HG03442 (cell line): ENCODE measurements at regions not wholly inside any gene's neighbourhood (a gene's known extent, or its start where the extent isn't known, plus 50 kb on each side); places are given as distances from the start of the nearest gene placed in this dataset.
A peak's percentile ranks its signal among the peaks of the same experiment; 100 is the strongest.
"Not testable (repeated sequence)": the region's sequence is repeated elsewhere in the genome, so short reads cannot be mapped to it uniquely, and the experiment has no call there.

Experiments
- ATAC-seq: cut with Tn5 transposase; IDR thresholded peaks from one replicate; pipeline ENCODE4 v1.9.1; 2021; ENCODE audit warnings: mild to moderate bottlenecking, moderate library complexity; ENCODE audit not compliant: unreplicated experiment

GRCh38 chr5:110869927-110870326, 131.1 kb downstream of the SLC25A46 start:
- no peak for ATAC-seq

GRCh38 chr5:110872200-110872599, 133.4 kb downstream of the SLC25A46 start:
- ATAC-seq: no peak

DNA sequence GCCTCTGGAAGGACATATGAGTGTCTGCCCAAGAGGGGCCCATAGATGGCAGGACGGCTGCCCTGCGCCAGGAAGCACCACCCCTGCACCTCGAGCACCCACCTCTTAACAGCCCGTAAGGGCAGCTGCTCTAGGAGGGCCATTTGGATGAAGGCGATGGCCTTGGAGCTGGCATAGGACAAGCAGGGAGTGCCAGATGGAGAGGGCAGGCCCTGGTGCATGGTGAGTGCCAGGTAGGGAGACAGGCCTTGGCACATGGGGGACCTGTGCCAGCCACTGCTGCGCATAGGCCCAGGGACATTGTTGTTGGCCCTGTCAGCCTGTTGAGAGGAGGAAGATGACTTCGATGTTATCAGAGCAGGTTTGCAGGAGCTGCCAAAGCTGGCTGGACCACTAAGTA, 134.2 kb downstream of the SLC25A46 start:
- ATAC-seq: no peak

DNA sequence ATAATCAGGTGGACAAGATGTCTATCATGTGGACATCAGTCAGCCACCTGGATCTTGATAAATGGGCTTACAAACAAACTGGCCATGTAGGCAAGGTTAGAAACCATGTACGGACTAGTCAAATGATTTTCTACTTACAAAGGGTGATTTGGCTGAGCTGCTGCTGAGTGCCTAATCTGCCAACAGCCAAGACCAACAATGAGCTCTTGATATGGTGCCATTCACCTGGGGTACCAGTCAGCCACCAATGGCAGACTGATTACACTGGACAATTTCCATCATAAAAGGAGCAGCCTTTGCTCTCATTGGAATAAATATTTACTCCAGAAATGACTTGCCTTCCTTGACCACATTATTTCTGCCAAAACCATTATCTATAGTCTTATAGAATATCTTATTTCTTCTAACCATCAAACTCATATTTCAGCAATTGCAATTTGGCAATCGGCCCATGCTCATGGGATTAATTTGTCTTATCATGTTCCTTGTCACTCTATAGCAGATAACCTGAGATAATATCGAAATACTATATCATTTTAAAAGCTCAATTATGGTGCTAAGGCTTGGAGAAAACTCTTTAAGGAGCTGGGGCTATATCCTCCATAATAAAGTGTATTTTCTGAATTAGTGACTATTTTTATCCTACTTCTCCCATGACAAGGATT, 135.1 kb downstream of the SLC25A46 start:
- ATAC-seq: no peak

DNA sequence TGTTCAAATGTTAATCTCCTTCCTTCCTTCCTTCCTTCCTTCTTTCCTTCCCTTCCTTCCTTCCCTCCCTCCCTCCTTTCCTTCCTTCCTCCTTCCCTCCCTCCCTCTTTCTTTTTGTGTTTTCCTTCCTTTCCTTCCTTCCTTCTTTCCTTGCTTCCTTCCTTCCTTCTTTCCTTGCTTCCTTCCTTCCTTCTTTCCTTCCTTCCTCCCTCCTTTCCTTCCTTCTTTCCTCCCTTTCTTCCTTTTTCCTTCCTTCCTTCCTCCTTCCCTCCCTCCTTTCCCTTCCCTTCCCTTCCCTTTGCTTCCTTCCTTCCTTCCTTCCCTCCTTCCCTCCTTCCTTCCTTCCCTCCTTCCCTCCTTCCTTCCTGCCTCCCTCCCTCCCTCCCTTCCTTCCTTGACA, 136.3 kb downstream of the SLC25A46 start:
- not testable (repeated sequence) for ATAC-seq

- ATAC-seq: no peak
Observed at GRCh38 chr5:110878115-110878514, 139.3 kb downstream of the SLC25A46 start.

- no peak for ATAC-seq
Observed at GRCh38 chr5:110879675-110880074, 140.9 kb downstream of the SLC25A46 start.

DNA sequence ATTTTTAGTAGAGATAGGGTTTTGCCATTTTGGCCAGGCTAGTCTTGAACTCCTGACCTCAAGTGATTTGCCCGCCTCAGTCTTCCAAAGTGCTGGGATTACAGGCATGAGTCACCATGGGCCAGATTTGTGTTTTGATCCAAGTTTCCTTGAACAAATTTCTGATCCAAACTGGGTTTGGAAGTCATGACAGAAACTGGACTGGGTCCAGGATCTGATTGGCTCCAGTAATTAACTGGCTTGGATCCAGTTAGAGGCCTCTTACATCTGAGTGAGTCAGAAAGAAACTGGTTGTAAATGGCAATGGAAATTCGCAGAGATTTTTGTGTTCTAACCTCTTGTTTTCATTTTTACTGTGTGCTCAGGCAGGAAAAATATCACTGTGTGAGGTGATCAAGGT, 141.6 kb downstream of the SLC25A46 start:
- ATAC-seq: no peak

- ATAC-seq: no peak
Observed at GRCh38 chr5:110884005-110884404, 145.2 kb downstream of the SLC25A46 start.

GRCh38 chr5:110887170-110887569, 148.4 kb downstream of the SLC25A46 start:
- ATAC-seq: not testable (repeated sequence)

DNA sequence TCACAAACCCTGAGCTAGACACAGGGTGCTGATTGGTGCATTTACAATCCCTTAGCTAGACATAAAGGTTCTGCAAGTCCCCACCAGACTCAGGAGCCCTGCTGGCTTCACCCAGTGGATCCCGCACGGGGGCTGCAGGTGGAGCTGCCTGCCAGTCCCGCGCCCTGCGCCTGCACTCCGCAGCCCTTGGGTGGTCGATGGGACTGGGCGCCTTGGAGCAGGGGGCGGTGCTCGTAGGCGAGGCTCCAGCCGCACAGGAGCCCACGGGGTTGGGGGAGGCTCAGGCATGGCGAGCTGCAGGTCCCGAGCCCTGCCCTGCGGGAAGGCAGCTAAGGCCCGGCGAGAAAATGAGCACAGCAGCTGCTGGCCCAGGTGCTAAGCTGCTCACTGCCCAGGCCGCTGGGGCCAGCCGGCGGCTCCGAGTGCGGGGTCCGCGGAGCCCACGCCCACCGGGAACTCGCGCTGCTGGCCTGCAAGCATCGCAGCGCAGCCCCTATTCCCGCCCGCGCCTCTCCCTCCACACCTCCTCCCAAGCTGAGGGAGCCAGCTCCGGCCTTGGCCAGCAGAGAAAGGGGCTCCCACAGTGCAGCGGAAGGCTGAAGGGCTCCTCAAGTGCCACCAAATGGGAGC, 155.2 kb downstream of the SLC25A46 start:
- not testable (repeated sequence) for ATAC-seq

DNA sequence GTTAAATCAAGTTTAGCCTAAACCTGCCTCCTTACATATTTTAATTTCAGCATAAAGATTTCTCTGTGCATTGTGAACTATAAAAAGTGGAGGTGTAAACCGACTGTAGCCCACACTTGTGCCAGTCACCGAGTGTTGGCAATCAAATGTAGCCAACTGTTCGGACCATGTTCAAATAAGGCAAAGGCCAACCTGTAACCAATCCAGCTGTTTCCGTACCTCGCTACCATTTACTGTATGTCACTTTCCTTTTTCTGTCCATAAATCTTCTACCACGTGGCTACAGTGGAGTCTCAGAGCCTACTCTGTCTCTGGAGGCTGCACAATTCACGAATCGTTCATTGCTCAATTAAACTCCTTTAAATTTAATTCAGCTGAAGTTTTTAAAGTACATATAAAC, 156.0 kb downstream of the SLC25A46 start:
- ATAC-seq: no peak

DNA sequence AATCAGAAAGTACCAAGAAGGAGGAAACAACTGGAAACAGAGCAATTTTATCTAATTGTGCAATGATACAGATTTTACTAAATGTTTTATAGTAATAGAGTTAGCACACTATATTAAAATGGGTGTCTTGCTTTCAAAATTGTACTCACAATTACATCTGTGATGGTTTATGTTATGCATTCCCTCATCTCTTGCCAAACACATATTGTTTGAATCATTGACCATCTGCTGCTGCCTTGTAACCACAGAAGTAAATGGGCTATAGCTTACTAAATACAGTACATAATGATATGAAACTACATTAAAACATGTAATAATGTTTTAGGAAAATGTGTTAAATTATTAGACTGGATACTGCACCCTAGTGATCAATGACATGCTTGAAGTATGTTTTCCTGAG, 158.1 kb downstream of the SLC25A46 start:
- no peak for ATAC-seq

GRCh38 chr5:110899566-110900412, 161.0 kb downstream of the SLC25A46 start:
- peak; percentile 88 for ATAC-seq

- ATAC-seq: peak; percentile 32
Observed at GRCh38 chr5:110900829-110901228, 162.0 kb downstream of the SLC25A46 start.

DNA sequence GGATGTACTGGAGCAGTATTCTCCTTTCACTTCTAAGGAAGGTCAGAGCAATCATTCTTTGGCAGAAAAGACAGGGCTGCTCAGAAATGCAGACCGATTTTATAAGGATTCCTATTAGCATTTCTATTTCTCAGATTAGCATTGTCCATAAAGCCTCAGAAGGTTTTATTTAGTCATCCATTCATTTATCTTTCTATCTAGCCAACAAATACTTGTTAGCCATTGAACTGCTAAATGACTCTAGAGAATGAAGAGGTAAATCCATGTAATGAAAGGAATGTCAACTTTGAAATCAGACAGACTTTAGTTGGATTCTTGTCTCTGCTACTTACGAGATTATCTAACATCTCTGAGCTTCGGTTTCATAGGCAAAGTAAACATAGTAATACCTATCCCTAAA, 165.2 kb downstream of the SLC25A46 start:
- no peak for ATAC-seq

- ATAC-seq: no peak
Observed at GRCh38 chr5:110908848-110909247, 162.7 kb upstream of the TSLP start.

DNA sequence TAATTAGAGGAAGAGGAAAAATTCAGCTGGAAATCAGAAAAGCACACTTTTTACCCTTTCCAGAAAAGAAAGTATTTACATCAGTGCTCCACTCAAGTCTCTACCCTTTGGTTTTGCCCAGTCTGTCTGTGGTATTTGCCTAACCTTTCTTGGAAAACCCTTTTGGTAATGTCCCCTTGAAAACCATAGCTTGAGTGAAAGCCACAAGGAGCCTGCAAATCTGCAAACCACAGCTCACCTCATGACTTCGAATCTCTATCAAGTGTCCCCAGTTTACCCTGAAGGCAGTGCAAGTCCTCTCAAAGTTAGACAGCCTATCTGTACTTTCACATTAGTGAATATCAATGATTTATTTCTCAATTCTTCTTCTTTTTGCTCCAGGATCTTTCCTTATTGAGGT, 162.1 kb upstream of the TSLP start:
- ATAC-seq: peak; percentile 72

DNA sequence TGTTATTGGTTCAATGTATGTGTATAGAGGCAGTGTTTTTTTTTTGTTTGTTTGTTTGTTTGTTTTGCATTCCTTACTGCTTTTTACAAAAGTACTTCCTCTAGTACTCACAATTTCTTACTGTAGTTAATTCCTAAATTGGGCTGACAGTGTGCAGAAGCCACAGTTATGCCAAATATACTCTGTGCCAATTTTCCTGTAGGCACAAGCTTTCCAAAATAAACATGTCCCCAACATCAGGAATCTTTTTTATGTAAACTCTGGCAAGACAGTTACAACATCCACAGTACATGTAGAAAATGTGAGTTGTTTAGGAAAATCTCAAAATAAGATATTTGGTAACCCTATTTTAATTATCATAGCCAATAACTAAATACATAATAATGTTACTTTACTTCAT, 161.6 kb upstream of the TSLP start:
- ATAC-seq: no peak

DNA sequence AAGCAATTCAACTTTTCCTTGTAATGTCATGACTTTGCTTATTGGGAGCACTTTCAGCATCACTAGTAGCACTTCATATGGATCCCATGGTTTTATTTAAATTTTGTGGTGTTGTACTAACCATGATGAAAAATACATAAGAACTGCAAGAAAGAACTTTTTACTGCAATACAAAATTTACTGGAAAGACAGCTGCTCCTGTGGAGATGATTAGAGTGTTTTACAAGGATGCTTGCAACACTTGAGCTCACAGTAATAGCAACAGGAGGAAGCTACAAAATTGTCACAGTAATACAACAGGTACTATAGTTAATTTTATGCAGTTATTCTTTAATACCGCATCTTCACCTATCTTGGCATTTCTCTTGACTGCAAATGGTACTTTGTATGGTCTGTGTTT, 158.3 kb upstream of the TSLP start:
- no peak for ATAC-seq

DNA sequence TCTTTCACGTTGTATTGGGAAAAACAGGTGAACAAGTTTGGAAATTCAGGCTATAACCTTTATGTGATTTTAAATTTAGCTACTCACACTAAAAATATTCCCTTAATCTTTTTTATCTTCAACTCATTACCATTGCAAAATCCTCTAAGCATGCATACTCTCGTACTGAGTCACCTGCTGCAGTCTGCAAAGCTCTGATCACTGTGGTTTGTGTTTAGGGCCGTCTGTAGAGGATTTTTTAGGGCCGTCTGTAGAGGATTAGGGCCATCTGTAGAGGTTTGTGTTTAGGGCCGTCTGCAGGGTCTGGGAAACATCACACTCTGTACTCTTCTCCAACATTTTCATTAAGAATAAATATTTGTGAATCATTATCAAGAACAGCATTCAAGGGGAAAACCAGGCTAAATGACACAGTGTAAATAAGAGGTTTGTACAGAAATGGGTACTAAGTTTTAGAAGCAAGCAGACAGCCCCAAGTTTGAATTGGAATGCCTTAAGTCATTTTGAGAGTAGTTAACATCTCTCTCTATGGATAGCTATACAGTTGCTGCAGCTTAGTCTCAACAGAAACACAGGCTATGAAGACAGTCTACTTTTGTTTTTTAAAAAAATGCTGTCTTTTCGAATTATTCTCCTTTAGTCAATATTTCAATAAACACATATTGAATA, 155.0 kb upstream of the TSLP start:
- ATAC-seq: peak; percentile 82
